Fibroblast of villous mesenchyme (primary cell): ENCODE measurements at regions not wholly inside any gene's neighbourhood (a gene's known extent, or its start where the extent isn't known, plus 50 kb on each side); places are given as distances from the start of the nearest gene placed in this dataset.

Source experiments
- DNase-seq: peaks from one replicate; pipeline ENCODE4 v3.0.0-alpha.2; 2010; ENCODE audit warnings: low read depth
- H3K4me3 ChIP-seq: 2 replicates; pipeline ENCODE4 v1.5.1; 2011; ENCODE audit warnings: low read depth, mild to moderate bottlenecking, low read length
- CTCF ChIP-seq: IDR thresholded peaks from 2 replicates; pipeline ENCODE4 v1.5.1; 2012; ENCODE audit warnings: low read depth, mild to moderate bottlenecking, low read length; ENCODE audit not compliant: insufficient read depth

- no peak overlapping the region for H3K4me3 ChIP-seq
- DNase-seq, result no peak
- TF ChIP-seq CTCF, result no peak
These were observed 65.8 kb upstream of the HELT start for GRCh38 chr4:184952522-184952921.

- no peak for DNase-seq
- no peak for TF ChIP-seq CTCF
- H3K4me3 ChIP-seq, result no peak overlapping the region
These were observed 64.8 kb upstream of the HELT start for GRCh38 chr4:184953421-184953945.

- no peak for TF ChIP-seq CTCF
- no peak overlapping the region for H3K4me3 ChIP-seq
- no peak for DNase-seq
These were observed 64.3 kb upstream of the HELT start for GRCh38 chr4:184953971-184954370.

GRCh38 chr4:184954482-184954881 is 63.8 kb upstream of the HELT start:
- no peak overlapping the region for H3K4me3 ChIP-seq
- DNase-seq, result no peak
- no peak for TF ChIP-seq CTCF

- H3K4me3 ChIP-seq, result no peak overlapping the region
- DNase-seq, result no peak
- TF ChIP-seq CTCF, result no peak
These were observed 63.2 kb upstream of the HELT start for GRCh38 chr4:184955116-184955515.

GRCh38 chr4:184955636-184956035 is 62.7 kb upstream of the HELT start:
- DNase-seq, result no peak
- H3K4me3 ChIP-seq, result no peak overlapping the region
- no peak for TF ChIP-seq CTCF

- no peak for DNase-seq
- TF ChIP-seq CTCF, result no peak
- no peak overlapping the region for H3K4me3 ChIP-seq
These were observed 60.7 kb upstream of the HELT start for GRCh38 chr4:184957446-184958115.
